Large intestine (tissue), 3 donors: ENCODE measurements at regions not wholly inside any gene's neighbourhood (a gene's known extent, or its start where the extent isn't known, plus 50 kb on each side); places are given as distances from the start of the nearest gene placed in this dataset.

ENCODE experiments used
- DNase-seq, 2 donors: peaks; one replicate each; pipeline versions ENCODE4 v3.0.0 to v3.0.0-alpha.2; 2013
- H3K27ac ChIP-seq: one replicate; pipeline ENCODE4 v1.5.1; 2013; ENCODE audit warnings: low read length
- H3K27me3 ChIP-seq: 2 replicates; pipeline ENCODE4 v1.6.1; 2013; ENCODE audit warnings: low read length; ENCODE audit not compliant: control insufficient read depth, insufficient read depth
- H3K36me3 ChIP-seq: 2 replicates; pipeline ENCODE4 v1.6.1; 2013; ENCODE audit warnings: low read length; ENCODE audit not compliant: control insufficient read depth, insufficient read depth
- H3K4me1 ChIP-seq: one replicate; pipeline ENCODE4 v1.6.1; 2013; ENCODE audit warnings: low read length; ENCODE audit not compliant: control insufficient read depth, insufficient read depth
- H3K4me3 ChIP-seq: one replicate; pipeline ENCODE4 v1.5.1; 2013; ENCODE audit warnings: low read length
- H3K9me3 ChIP-seq: one replicate; pipeline ENCODE4 v1.6.1; 2013; ENCODE audit warnings: mild to moderate bottlenecking, low read depth, low read length, moderate library complexity; ENCODE audit not compliant: control insufficient read depth
- WGBS: methylation state at CpG from one replicate; pipeline ENCODE4 v1.1.5; 2013; ENCODE audit warnings: low lambda C conversion rate; ENCODE audit not compliant: insufficient coverage; 5-methylcytosine and 5-hydroxymethylcytosine counted together

- no peak overlapping the region for H3K27ac ChIP-seq
- H3K4me3 ChIP-seq, result no peak overlapping the region
- H3K27me3 ChIP-seq, result no peaks in the 10 kb centered on the region
- no peaks in the 10 kb centered on the region for H3K36me3 ChIP-seq
- DNase-seq, result no peak
- H3K9me3 ChIP-seq, result no peaks in the 10 kb centered on the region
- H3K4me1 ChIP-seq, result no peaks in the 10 kb centered on the region
Observed at GRCh38 chr16:56140645-56141044, 50.6 kb upstream of the GNAO1 start.

- H3K27ac ChIP-seq, result no peak overlapping the region
Observed at GRCh38 chr16:56137269-56137668, 54.0 kb upstream of the GNAO1 start.

GRCh38 chr16:56136256-56136655, 55.0 kb upstream of the GNAO1 start:
- Histone ChIP-seq H3K9me3 (no peaks in the 10 kb centered on the region), H3K4me1 (no peaks in the 10 kb centered on the region), H3K27ac (no peak overlapping the region), H3K4me3 (no peak overlapping the region), H3K27me3 (no peaks in the 10 kb centered on the region), H3K36me3 (no peaks in the 10 kb centered on the region)
- WGBS, result no CpG with 5 or more reads among the region's 3 CpGs
- DNase-seq, result no peak

More at GRCh38 chr16:56137269-56137668, 54.0 kb upstream of the GNAO1 start:
- Histone ChIP-seq H3K4me3 (no peak overlapping the region), H3K9me3 (no peaks in the 10 kb centered on the region), H3K4me1 (no peaks in the 10 kb centered on the region), H3K36me3 (no peaks in the 10 kb centered on the region), H3K27me3 (no peaks in the 10 kb centered on the region)
- DNase-seq, result no peak
- 71% methylated on average over 2 of the region's 5 CpGs for WGBS

GRCh38 chr16:56134790-56135189, 56.5 kb upstream of the GNAO1 start:
- no peak for DNase-seq
- no peaks in the 10 kb centered on the region for H3K36me3 ChIP-seq
- H3K4me1 ChIP-seq, result no peaks in the 10 kb centered on the region
- WGBS, result no CpG with 5 or more reads among the region's 1 CpG
- no peak overlapping the region for H3K4me3 ChIP-seq
- no peaks in the 10 kb centered on the region for H3K27me3 ChIP-seq
- no peak overlapping the region for H3K27ac ChIP-seq
- no peaks in the 10 kb centered on the region for H3K9me3 ChIP-seq

- H3K27me3 ChIP-seq, result no peaks in the 10 kb centered on the region
- WGBS, result no CpG with 5 or more reads among the region's 1 CpG
- H3K4me1 ChIP-seq, result no peaks in the 10 kb centered on the region
- H3K27ac ChIP-seq, result no peak overlapping the region
- H3K9me3 ChIP-seq, result no peaks in the 10 kb centered on the region
- no peak overlapping the region for H3K4me3 ChIP-seq
- DNase-seq, result no peak
- no peaks in the 10 kb centered on the region for H3K36me3 ChIP-seq
Observed at GRCh38 chr16:56125922-56126321, 65.4 kb upstream of the GNAO1 start.

- no peaks in the 10 kb centered on the region for H3K9me3 ChIP-seq
- no peaks in the 10 kb centered on the region for H3K27me3 ChIP-seq
- no peak overlapping the region for H3K27ac ChIP-seq
- no peak for DNase-seq
- no peaks in the 10 kb centered on the region for H3K36me3 ChIP-seq
- no peaks in the 10 kb centered on the region for H3K4me1 ChIP-seq
- no peak overlapping the region for H3K4me3 ChIP-seq
- no CpG with 5 or more reads among the region's 2 CpGs for WGBS
Observed at GRCh38 chr16:56122251-56122650, 69.0 kb upstream of the GNAO1 start.

- no peaks in the 10 kb centered on the region for H3K9me3 ChIP-seq
- no peaks in the 10 kb centered on the region for H3K36me3 ChIP-seq
- no peaks in the 10 kb centered on the region for H3K4me1 ChIP-seq
Observed at GRCh38 chr16:56121156-56121500, 70.2 kb upstream of the GNAO1 start.

GRCh38 chr16:56120447-56121155, 70.7 kb upstream of the GNAO1 start:
- H3K27ac ChIP-seq, result no peak overlapping the region
- DNase-seq, result no peak
- WGBS, result 100% methylated on average over 1 of the region's 3 CpGs

More at GRCh38 chr16:56121156-56121500, 70.2 kb upstream of the GNAO1 start:
- no peak overlapping the region for H3K27ac ChIP-seq
- no peaks in the 10 kb centered on the region for H3K27me3 ChIP-seq
- WGBS, result no CpG with 5 or more reads among the region's 2 CpGs
- DNase-seq, result no peak
- H3K4me3 ChIP-seq, result no peak overlapping the region

GRCh38 chr16:56119133-56119532, 72.2 kb upstream of the GNAO1 start:
- 100% methylated on average over 1 of the region's 2 CpGs for WGBS

More at GRCh38 chr16:56120447-56121155, 70.7 kb upstream of the GNAO1 start:
- H3K9me3 ChIP-seq, result no peaks in the 10 kb centered on the region
- no peaks in the 10 kb centered on the region for H3K36me3 ChIP-seq
- no peak overlapping the region for H3K4me3 ChIP-seq
- H3K4me1 ChIP-seq, result no peaks in the 10 kb centered on the region
- no peaks in the 10 kb centered on the region for H3K27me3 ChIP-seq

GRCh38 chr16:56116577-56116964, 74.7 kb upstream of the GNAO1 start:
- Histone ChIP-seq H3K9me3 (no peaks in the 10 kb centered on the region), H3K4me3 (no peak overlapping the region), H3K27me3 (no peaks in the 10 kb centered on the region), H3K27ac (no peak overlapping the region), H3K36me3 (no peaks in the 10 kb centered on the region), H3K4me1 (no peaks in the 10 kb centered on the region)
- 0% methylated on average over 1 of the region's 1 CpG for WGBS
- DNase-seq, result no peak

More at GRCh38 chr16:56119133-56119532, 72.2 kb upstream of the GNAO1 start:
- H3K4me3 ChIP-seq, result no peak overlapping the region
- no peaks in the 10 kb centered on the region for H3K9me3 ChIP-seq
- no peak for DNase-seq
- H3K36me3 ChIP-seq, result no peaks in the 10 kb centered on the region
- H3K27ac ChIP-seq, result no peak overlapping the region
- no peaks in the 10 kb centered on the region for H3K27me3 ChIP-seq
- no peaks in the 10 kb centered on the region for H3K4me1 ChIP-seq
